PC-3 (cell line): ENCODE measurements at regions not wholly inside any gene's neighbourhood (a gene's known extent, or its start where the extent isn't known, plus 50 kb on each side); places are given as distances from the start of the nearest gene placed in this dataset.

Source experiments
- EZH2 ChIP-seq: fragments of 300-600 bp; sonication (generic); IDR thresholded peaks from one replicate; pipeline ENCODE4 v1.6.1; 2017; ENCODE audit warnings: antibody characterized with exemption, mild to moderate bottlenecking, low read length; ENCODE audit not compliant: unreplicated experiment
- EZH2phosphoT487 ChIP-seq: fragments of 300-600 bp; sonication (generic); IDR thresholded peaks from 2 replicates; pipeline ENCODE4 v1.6.1; 2018; ENCODE audit warnings: mild to moderate bottlenecking, antibody characterized with exemption, low read length, borderline replicate concordance
- TF ChIP-seq, protein P1 (sequence below): fragments of 300-600 bp; sonication (generic); conservative IDR thresholded peaks from 2 replicates; pipeline ENCODE4 v1.5.1; 2017; ENCODE audit warnings: antibody characterized with exemption, low read depth, mild to moderate bottlenecking, low read length

DNA sequence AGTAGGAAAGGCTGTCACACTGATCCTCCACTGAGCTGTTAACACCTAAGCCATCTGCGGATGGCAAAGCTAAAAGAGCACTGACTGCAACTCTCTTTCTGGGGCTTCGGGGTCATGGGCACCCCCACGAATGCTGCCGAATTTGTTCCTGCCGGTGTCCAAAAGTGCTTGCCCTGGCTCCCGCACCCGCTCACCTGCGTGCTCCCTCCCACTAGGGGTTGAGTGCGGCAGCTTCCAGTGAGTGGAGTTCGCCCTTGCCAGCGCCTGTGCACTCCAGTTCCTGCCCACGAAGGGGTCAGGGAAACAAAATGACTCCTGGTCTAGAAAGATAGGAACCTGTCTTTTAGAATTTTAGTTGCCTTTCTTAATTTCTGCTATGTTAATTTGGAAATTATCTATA, 78.7 kb downstream of the IFI44 start:
- TF ChIP-seq EZH2, result no peak
- TF ChIP-seq, protein P1, sequence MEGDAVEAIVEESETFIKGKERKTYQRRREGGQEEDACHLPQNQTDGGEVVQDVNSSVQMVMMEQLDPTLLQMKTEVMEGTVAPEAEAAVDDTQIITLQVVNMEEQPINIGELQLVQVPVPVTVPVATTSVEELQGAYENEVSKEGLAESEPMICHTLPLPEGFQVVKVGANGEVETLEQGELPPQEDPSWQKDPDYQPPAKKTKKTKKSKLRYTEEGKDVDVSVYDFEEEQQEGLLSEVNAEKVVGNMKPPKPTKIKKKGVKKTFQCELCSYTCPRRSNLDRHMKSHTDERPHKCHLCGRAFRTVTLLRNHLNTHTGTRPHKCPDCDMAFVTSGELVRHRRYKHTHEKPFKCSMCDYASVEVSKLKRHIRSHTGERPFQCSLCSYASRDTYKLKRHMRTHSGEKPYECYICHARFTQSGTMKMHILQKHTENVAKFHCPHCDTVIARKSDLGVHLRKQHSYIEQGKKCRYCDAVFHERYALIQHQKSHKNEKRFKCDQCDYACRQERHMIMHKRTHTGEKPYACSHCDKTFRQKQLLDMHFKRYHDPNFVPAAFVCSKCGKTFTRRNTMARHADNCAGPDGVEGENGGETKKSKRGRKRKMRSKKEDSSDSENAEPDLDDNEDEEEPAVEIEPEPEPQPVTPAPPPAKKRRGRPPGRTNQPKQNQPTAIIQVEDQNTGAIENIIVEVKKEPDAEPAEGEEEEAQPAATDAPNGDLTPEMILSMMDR, result no peak
- no peak for TF ChIP-seq EZH2phosphoT487
